Activated naive CD8-positive, alpha-beta T cell treated with anti-CD3 and anti-CD28 coated beads for 36 hours (primary cell): ENCODE measurements at regions not wholly inside any gene's neighbourhood (a gene's known extent, or its start where the extent isn't known, plus 50 kb on each side); places are given as distances from the start of the nearest gene placed in this dataset.
"Not testable (repeated sequence)": the region's sequence is repeated elsewhere in the genome, so short reads cannot be mapped to it uniquely, and the experiment has no call there.

Experiments
- DNase-seq: peaks from one replicate; pipeline ENCODE4 v3.0.0; 2021
- H3K27ac Mint-ChIP-seq: one replicate; pipeline ENCODE4 v1.8.0; 2022; ENCODE audit warnings: mild to moderate bottlenecking, moderate library complexity, mixed read lengths
- H3K27me3 Mint-ChIP-seq: one replicate; pipeline ENCODE4 v1.8.0; 2022; ENCODE audit warnings: mild to moderate bottlenecking, mixed read lengths
- H3K36me3 Mint-ChIP-seq: one replicate; pipeline ENCODE4 v1.8.0; 2021; ENCODE audit warnings: mild to moderate bottlenecking, mixed read lengths
- H3K4me1 Mint-ChIP-seq: one replicate; pipeline ENCODE4 v1.8.0; 2021; ENCODE audit warnings: mixed read lengths
- H3K4me3 Mint-ChIP-seq: one replicate; pipeline ENCODE4 v1.8.0; 2022; ENCODE audit warnings: mild to moderate bottlenecking, moderate library complexity, mixed read lengths
- H3K9me3 Mint-ChIP-seq: one replicate; pipeline ENCODE4 v1.8.0; 2022; ENCODE audit warnings: mixed read lengths

DNA sequence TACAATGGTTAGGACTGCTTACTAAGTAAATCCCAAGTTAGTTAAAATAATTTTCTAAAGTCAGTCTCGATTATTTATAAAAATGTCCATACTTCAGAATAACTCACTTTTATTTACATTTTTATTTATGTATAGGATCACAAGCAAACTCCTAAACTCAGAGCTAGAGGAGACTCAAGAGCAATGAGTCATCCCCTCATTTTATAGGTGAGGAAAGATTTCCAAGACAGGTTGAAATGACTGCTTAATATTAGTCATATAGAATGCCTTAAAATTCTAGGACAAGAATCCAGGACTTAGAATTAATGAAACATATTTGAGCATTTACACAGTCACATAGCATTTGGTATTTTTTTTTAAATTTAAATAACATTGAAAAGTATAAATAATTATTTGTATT, 983.8 kb downstream of the SI start:
- Mint-ChIP-seq H3K27ac (no peak overlapping the region), H3K4me1 (no peaks in the 10 kb centered on the region), H3K27me3 (no peaks in the 10 kb centered on the region), H3K4me3 (no peak overlapping the region), H3K9me3 (no peaks in the 10 kb centered on the region), H3K36me3 (no peaks in the 10 kb centered on the region)
- DNase-seq = no peak

GRCh38 chr3:164080208-164080607, 998.1 kb downstream of the SI start:
- no peaks in the 10 kb centered on the region for H3K36me3 Mint-ChIP-seq
- no peak for DNase-seq
- H3K27me3 Mint-ChIP-seq = no peaks in the 10 kb centered on the region
- peaks cover 14% of the 10 kb centered on the region for H3K9me3 Mint-ChIP-seq
- no peaks in the 10 kb centered on the region for H3K4me1 Mint-ChIP-seq
- H3K27ac Mint-ChIP-seq = no peak overlapping the region
- H3K4me3 Mint-ChIP-seq = no peak overlapping the region

- H3K36me3 Mint-ChIP-seq = no peaks in the 10 kb centered on the region
- no peaks in the 10 kb centered on the region for H3K4me1 Mint-ChIP-seq
- no peak overlapping the region for H3K27ac Mint-ChIP-seq
- H3K27me3 Mint-ChIP-seq = no peaks in the 10 kb centered on the region
- H3K4me3 Mint-ChIP-seq = no peak overlapping the region
- no peaks in the 10 kb centered on the region for H3K9me3 Mint-ChIP-seq
- DNase-seq = no peak
Measured at GRCh38 chr3:164064298-164064697, 1014.0 kb downstream of the SI start.

DNA sequence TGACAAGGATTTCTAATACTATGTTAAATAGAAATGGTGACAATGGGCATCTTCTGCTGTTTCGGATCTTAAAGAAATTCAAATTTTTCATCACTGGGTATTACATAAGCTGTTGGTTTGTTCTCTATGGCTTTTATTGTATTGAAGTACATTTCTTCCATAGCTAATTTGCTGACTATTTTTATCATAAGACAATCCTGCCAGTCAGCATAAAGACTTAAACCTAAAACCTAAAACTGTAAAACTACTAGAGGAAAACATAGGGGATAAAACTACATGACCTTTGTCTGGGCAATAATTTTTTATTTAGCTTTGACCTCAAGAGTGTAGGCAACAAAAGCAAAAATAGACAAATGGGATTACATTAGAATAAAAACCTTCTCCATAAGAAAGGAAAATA, 1017.4 kb downstream of the SI start:
- Mint-ChIP-seq H3K27me3 (no peaks in the 10 kb centered on the region), H3K9me3 (no peaks in the 10 kb centered on the region)

DNA sequence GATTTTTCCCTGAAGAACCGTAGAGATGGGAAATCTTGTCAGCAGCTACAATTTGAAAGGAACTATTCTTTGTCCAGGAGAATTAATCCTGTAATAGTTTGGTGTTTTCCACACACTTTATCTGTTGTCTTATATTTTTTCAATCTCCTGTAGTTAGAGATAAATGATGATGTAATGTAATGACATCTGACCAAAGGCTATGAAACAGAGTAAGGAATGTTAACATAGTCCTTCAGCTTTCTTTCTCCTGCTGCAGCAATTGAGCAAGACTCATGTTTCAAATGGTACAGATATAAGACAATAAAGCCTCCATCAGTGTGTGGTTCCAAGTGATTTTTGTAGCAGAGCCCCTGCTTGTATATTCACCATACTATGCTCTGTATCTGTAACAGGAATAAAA, 1028.4 kb downstream of the SI start:
- Mint-ChIP-seq H3K27ac (no peak overlapping the region), H3K4me1 (no peaks in the 10 kb centered on the region), H3K36me3 (no peaks in the 10 kb centered on the region), H3K27me3 (no peaks in the 10 kb centered on the region), H3K9me3 (peaks cover 1% of the 10 kb centered on the region), H3K4me3 (no peak overlapping the region)
- no peak for DNase-seq

More for the DNA sequence above, 1017.4 kb downstream of the SI start:
- H3K36me3 Mint-ChIP-seq = no peaks in the 10 kb centered on the region
- H3K27ac Mint-ChIP-seq = no peak overlapping the region
- no peaks in the 10 kb centered on the region for H3K4me1 Mint-ChIP-seq
- DNase-seq = no peak
- no peak overlapping the region for H3K4me3 Mint-ChIP-seq

DNA sequence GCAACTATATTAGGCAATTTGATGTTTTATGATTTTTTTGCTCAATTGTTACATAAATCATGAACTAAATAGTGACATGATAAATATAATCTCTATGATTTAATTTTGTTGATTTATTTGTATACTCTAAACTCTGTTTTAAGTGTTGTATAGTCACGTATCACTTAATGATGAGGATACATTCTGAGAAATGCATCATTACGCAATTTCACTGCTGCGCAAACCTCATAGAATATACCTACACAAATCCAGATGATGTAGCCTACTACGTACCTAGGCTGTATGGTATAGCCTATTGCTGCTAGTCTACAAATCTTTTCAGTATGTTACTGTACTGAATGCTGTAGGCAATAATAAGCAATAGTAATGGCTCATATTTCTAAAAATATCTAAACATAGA, 1029.8 kb downstream of the SI start:
- no peak for DNase-seq
- Mint-ChIP-seq H3K36me3 (no peaks in the 10 kb centered on the region), H3K9me3 (peaks cover 1% of the 10 kb centered on the region), H3K4me3 (no peak overlapping the region), H3K4me1 (no peaks in the 10 kb centered on the region), H3K27ac (no peak overlapping the region), H3K27me3 (no peaks in the 10 kb centered on the region)

- no peak overlapping the region for H3K27ac Mint-ChIP-seq
- peaks cover 5% of the 10 kb centered on the region for H3K9me3 Mint-ChIP-seq
- H3K27me3 Mint-ChIP-seq = no peaks in the 10 kb centered on the region
- H3K4me3 Mint-ChIP-seq = no peak overlapping the region
- H3K4me1 Mint-ChIP-seq = no peaks in the 10 kb centered on the region
- no peaks in the 10 kb centered on the region for H3K36me3 Mint-ChIP-seq
- no peak for DNase-seq
Measured at GRCh38 chr3:164040991-164041390, 1037.3 kb downstream of the SI start.

DNA sequence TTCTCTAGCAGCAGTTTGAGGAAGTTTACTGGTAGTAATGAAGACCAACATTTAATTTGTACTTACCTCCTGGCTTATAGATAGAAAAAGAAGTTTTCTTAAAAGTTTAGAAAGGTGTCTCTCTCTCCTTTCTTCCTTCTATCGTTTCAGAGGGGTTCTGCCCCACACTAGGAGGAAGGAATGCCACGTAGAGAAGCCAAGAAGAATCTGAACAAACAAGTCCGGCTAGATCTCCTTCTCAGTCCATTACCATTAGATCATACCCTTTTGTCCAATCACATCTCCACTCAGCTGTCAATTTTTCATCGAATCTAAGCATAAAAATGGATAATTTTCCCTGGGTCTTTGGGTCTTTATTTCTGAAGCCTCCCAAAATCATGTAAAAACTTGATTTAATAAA, 1048.1 kb downstream of the SI start:
- Mint-ChIP-seq H3K4me1 (no peaks in the 10 kb centered on the region), H3K4me3 (no peak overlapping the region), H3K36me3 (no peaks in the 10 kb centered on the region), H3K9me3 (peaks cover 1% of the 10 kb centered on the region), H3K27me3 (no peaks in the 10 kb centered on the region), H3K27ac (no peak overlapping the region)
- DNase-seq = no peak

DNA sequence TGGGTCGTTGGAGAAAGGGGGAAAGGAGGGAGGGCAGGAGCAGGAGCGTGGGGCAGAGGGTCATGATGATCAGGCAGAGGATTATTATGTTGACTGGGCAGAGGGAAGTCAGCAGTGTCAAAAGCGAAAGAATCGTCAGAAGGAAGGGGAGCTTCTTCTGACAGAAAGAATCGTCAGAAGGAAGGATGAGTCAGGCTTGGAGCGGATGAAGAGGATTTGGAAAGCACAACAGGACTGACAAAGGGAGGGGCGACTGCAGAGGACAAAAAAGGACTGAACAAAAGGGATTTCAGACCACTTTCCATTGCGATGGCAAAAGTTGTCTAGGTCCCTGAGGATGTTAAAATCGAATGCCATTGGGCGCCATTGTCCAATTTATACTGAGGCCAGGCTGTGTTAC, 1053.5 kb downstream of the SI start:
- Mint-ChIP-seq H3K27ac (no peak overlapping the region), H3K27me3 (no peaks in the 10 kb centered on the region), H3K4me3 (no peak overlapping the region), H3K9me3 (no peaks in the 10 kb centered on the region), H3K36me3 (no peaks in the 10 kb centered on the region), H3K4me1 (no peaks in the 10 kb centered on the region)
- DNase-seq = no peak

- Mint-ChIP-seq H3K9me3 (no peaks in the 10 kb centered on the region), H3K36me3 (no peaks in the 10 kb centered on the region), H3K27ac (no peak overlapping the region), H3K4me3 (no peak overlapping the region), H3K27me3 (no peaks in the 10 kb centered on the region), H3K4me1 (no peaks in the 10 kb centered on the region)
- DNase-seq = no peak
Measured at GRCh38 chr3:164023480-164023879, 1054.8 kb downstream of the SI start.

DNA sequence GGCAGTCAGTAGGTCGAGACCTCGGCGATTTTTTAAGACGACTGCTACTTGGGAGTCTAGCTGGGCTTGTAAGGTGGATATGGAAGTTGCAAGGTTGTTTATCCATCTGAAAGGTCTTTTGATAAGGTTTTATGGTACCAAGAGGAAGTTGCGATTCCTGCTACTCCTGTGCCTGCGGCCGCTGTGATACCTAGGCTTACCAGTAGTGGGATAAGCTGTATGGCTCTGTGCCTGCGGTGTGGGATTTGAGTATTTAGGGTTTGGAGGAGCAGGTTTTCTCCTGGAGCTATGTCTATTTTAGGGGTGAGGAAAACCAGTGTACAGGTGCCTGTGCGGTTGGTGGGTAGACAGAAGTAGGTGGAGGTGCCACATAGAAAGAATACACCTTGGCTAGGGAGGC, 1059.8 kb downstream of the SI start:
- Mint-ChIP-seq H3K27ac (no peak overlapping the region), H3K36me3 (no peaks in the 10 kb centered on the region), H3K9me3 (no peaks in the 10 kb centered on the region), H3K4me3 (no peak overlapping the region), H3K4me1 (no peaks in the 10 kb centered on the region), H3K27me3 (no peaks in the 10 kb centered on the region)
- no peak for DNase-seq

GRCh38 chr3:164007765-164008164, 1070.5 kb downstream of the SI start:
- no peak overlapping the region for H3K4me3 Mint-ChIP-seq

GRCh38 chr3:164004205-164004604, 1074.1 kb downstream of the SI start:
- Mint-ChIP-seq H3K4me3 (no peak overlapping the region), H3K27ac (no peak overlapping the region), H3K27me3 (no peaks in the 10 kb centered on the region), H3K4me1 (no peaks in the 10 kb centered on the region), H3K9me3 (peaks cover 4% of the 10 kb centered on the region), H3K36me3 (no peaks in the 10 kb centered on the region)
- no peak for DNase-seq

More at GRCh38 chr3:164007765-164008164, 1070.5 kb downstream of the SI start:
- DNase-seq = no peak
- Mint-ChIP-seq H3K4me1 (no peaks in the 10 kb centered on the region), H3K27ac (no peak overlapping the region), H3K27me3 (no peaks in the 10 kb centered on the region), H3K36me3 (no peaks in the 10 kb centered on the region), H3K9me3 (peaks cover 2% of the 10 kb centered on the region)

- not testable (repeated sequence) for H3K9me3 Mint-ChIP-seq, H3K4me1 Mint-ChIP-seq, H3K36me3 Mint-ChIP-seq, H3K4me3 Mint-ChIP-seq, H3K27ac Mint-ChIP-seq, H3K27me3 Mint-ChIP-seq, DNase-seq
Measured at GRCh38 chr3:164003016-164003415, 1075.3 kb downstream of the SI start.

GRCh38 chr3:163983940-163984339, 1094.4 kb downstream of the SI start:
- DNase-seq = no peak
- Mint-ChIP-seq H3K27me3 (no peaks in the 10 kb centered on the region), H3K9me3 (peaks cover 2% of the 10 kb centered on the region), H3K27ac (no peak overlapping the region), H3K4me3 (no peak overlapping the region), H3K4me1 (no peaks in the 10 kb centered on the region), H3K36me3 (no peaks in the 10 kb centered on the region)

- no peak overlapping the region for H3K27ac Mint-ChIP-seq
- no peak overlapping the region for H3K4me3 Mint-ChIP-seq
- H3K4me1 Mint-ChIP-seq = no peaks in the 10 kb centered on the region
- H3K9me3 Mint-ChIP-seq = peaks cover 5% of the 10 kb centered on the region
- no peak for DNase-seq
- H3K36me3 Mint-ChIP-seq = no peaks in the 10 kb centered on the region
- H3K27me3 Mint-ChIP-seq = no peaks in the 10 kb centered on the region
Measured at GRCh38 chr3:163971861-163972260, 1106.4 kb downstream of the SI start.

GRCh38 chr3:163957072-163957471, 1121.2 kb downstream of the SI start:
- no peaks in the 10 kb centered on the region for H3K36me3 Mint-ChIP-seq
- no peak for DNase-seq
- peaks cover 10% of the 10 kb centered on the region for H3K9me3 Mint-ChIP-seq
- no peak overlapping the region for H3K4me3 Mint-ChIP-seq
- no peak overlapping the region for H3K27ac Mint-ChIP-seq
- H3K4me1 Mint-ChIP-seq = no peaks in the 10 kb centered on the region
- no peaks in the 10 kb centered on the region for H3K27me3 Mint-ChIP-seq
